Upper lobe of right lung (tissue), 1 donor: ENCODE measurements at regions not wholly inside any gene's neighbourhood (a gene's known extent, or its start where the extent isn't known, plus 50 kb on each side); places are given as distances from the start of the nearest gene placed in this dataset.

Source experiments
- ATAC-seq: fragments of 200-7000 bp; cut with Tn5 transposase; one replicate; pipeline ENCODE4 v1.9.1; 2020; ENCODE audit warnings: mild to moderate bottlenecking, moderate library complexity
- DNase-seq: peaks from one replicate; pipeline ENCODE4 v3.0.0-alpha.2; 2020
- H3K27ac ChIP-seq: fragments of 200-600 bp; one replicate; pipeline ENCODE4 v1.8.0; 2022
- H3K27me3 ChIP-seq: fragments of 200-600 bp; one replicate; pipeline ENCODE4 v1.8.0; 2022; ENCODE audit warnings: mild to moderate bottlenecking
- H3K36me3 ChIP-seq: fragments of 200-600 bp; one replicate; pipeline ENCODE4 v1.8.0; 2022
- H3K4me1 ChIP-seq: fragments of 200-600 bp; one replicate; pipeline ENCODE4 v1.8.0; 2022
- H3K4me3 ChIP-seq: fragments of 200-600 bp; one replicate; pipeline ENCODE4 v1.8.0; 2022; ENCODE audit warnings: mild to moderate bottlenecking
- H3K9me3 ChIP-seq: fragments of 200-600 bp; one replicate; pipeline ENCODE4 v1.8.0; 2022
- CTCF ChIP-seq: fragments of 200-600 bp; IDR thresholded peaks from one replicate; pipeline ENCODE4 v1.8.0; 2022; ENCODE audit warnings: antibody characterized with exemption
- intact Hi-C: fragments of 100-400 bp; cut with DNase I; formaldehyde crosslinking; loops from one replicate; pipeline ENCODE4 v1.11.0; 2022
- donor health status: DM: no; HTN: yes; CAD: no; lungs with severe emphysema.

- intact Hi-C loops: no loop called here
- no peak overlapping the region for H3K27ac ChIP-seq
- H3K4me3 ChIP-seq: no peak overlapping the region
- H3K9me3 ChIP-seq: no peaks in the 10 kb centered on the region
- no peaks in the 10 kb centered on the region for H3K4me1 ChIP-seq
- no peak for TF ChIP-seq CTCF
- DNase-seq (no peak), ATAC-seq (no peak)
- no peaks in the 10 kb centered on the region for H3K27me3 ChIP-seq
- H3K36me3 ChIP-seq: no peaks in the 10 kb centered on the region
Measured at GRCh38 chrX:39163581-39164126, 362.4 kb downstream of the MID1IP1 start.

GRCh38 chrX:39164212-39164611 is 363.0 kb downstream of the MID1IP1 start:
- no peak for TF ChIP-seq CTCF
- no peaks in the 10 kb centered on the region for H3K27me3 ChIP-seq
- DNase-seq: no peak
- no peaks in the 10 kb centered on the region for H3K4me1 ChIP-seq
- no peak overlapping the region for H3K4me3 ChIP-seq
- H3K36me3 ChIP-seq: no peaks in the 10 kb centered on the region
- intact Hi-C loops: no loop called here
- H3K9me3 ChIP-seq: no peaks in the 10 kb centered on the region
- H3K27ac ChIP-seq: no peak overlapping the region
- no peak for ATAC-seq

- no peak overlapping the region for H3K27ac ChIP-seq
- no peaks in the 10 kb centered on the region for H3K4me1 ChIP-seq
- no peak overlapping the region for H3K4me3 ChIP-seq
- intact Hi-C loops: no loop called here
- ATAC-seq (no peak), DNase-seq (no peak)
- no peak for TF ChIP-seq CTCF
- no peaks in the 10 kb centered on the region for H3K36me3 ChIP-seq
- no peaks in the 10 kb centered on the region for H3K27me3 ChIP-seq
- H3K9me3 ChIP-seq: no peaks in the 10 kb centered on the region
Measured at GRCh38 chrX:39165185-39165584, 363.9 kb downstream of the MID1IP1 start.

- intact Hi-C loops: no loop called here
- Histone ChIP-seq H3K27me3 (no peaks in the 10 kb centered on the region), H3K36me3 (no peaks in the 10 kb centered on the region), H3K4me1 (no peaks in the 10 kb centered on the region), H3K9me3 (no peaks in the 10 kb centered on the region), H3K27ac (no peak overlapping the region), H3K4me3 (no peak overlapping the region)
- DNase-seq (no peak), ATAC-seq (no peak)
- TF ChIP-seq CTCF: no peak
Measured at GRCh38 chrX:39165773-39166172, 364.5 kb downstream of the MID1IP1 start.

- no peaks in the 10 kb centered on the region for H3K9me3 ChIP-seq
- no peak overlapping the region for H3K27ac ChIP-seq
- no peaks in the 10 kb centered on the region for H3K36me3 ChIP-seq
- no peaks in the 10 kb centered on the region for H3K27me3 ChIP-seq
- no peak for ATAC-seq
- intact Hi-C loops: no loop called here
- H3K4me3 ChIP-seq: no peak overlapping the region
- no peak for DNase-seq
- no peak for TF ChIP-seq CTCF
- H3K4me1 ChIP-seq: no peaks in the 10 kb centered on the region
Measured at GRCh38 chrX:39167791-39168190, 366.5 kb downstream of the MID1IP1 start.

GRCh38 chrX:39168609-39169008 is 367.4 kb downstream of the MID1IP1 start:
- Histone ChIP-seq H3K36me3 (no peaks in the 10 kb centered on the region), H3K27ac (no peak overlapping the region), H3K27me3 (no peaks in the 10 kb centered on the region), H3K9me3 (no peaks in the 10 kb centered on the region), H3K4me1 (no peaks in the 10 kb centered on the region), H3K4me3 (no peak overlapping the region)
- DNase-seq (no peak), ATAC-seq (no peak)
- TF ChIP-seq CTCF: no peak
- intact Hi-C loops: no loop called here
